ENCODE measurements at regions not wholly inside any gene's neighbourhood (a gene's known extent, or its start where the extent isn't known, plus 50 kb on each side); places are given as distances from the start of the nearest gene placed in this dataset.

DNA sequence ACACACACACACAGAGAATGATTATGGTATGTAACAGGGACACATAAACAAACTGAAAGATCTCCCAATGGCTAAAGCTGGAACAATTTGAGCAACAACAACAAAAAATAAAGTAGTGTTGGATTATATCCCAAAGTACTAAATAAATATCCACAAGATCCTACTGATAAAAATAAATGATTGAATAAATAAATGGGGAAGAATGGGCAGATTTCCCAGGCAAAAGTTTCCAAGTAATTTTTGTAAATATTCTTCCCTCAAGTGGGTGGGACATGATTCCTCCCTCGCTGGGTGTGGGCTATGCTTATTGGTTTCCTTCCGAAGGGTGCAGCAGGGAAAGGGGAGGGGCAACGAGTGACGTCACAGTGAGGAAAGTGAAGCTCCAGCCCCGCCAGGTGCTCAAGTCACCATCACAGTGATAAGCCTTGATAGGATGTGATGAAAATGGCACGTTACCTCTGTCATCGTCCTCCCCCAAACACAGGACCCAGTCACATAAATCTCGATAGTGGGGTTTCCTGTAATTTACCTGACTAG lies 295.3 kb downstream of the DRD1 start:
- TF ChIP-seq, protein P1, sequence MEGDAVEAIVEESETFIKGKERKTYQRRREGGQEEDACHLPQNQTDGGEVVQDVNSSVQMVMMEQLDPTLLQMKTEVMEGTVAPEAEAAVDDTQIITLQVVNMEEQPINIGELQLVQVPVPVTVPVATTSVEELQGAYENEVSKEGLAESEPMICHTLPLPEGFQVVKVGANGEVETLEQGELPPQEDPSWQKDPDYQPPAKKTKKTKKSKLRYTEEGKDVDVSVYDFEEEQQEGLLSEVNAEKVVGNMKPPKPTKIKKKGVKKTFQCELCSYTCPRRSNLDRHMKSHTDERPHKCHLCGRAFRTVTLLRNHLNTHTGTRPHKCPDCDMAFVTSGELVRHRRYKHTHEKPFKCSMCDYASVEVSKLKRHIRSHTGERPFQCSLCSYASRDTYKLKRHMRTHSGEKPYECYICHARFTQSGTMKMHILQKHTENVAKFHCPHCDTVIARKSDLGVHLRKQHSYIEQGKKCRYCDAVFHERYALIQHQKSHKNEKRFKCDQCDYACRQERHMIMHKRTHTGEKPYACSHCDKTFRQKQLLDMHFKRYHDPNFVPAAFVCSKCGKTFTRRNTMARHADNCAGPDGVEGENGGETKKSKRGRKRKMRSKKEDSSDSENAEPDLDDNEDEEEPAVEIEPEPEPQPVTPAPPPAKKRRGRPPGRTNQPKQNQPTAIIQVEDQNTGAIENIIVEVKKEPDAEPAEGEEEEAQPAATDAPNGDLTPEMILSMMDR (IDR thresholded peaks at IDR 0.05) = no peak
- no peak for TF ChIP-seq POLR2A (IDR thresholded peaks at IDR 0.05)
